Smooth muscle cell (in vitro differentiated cells): ENCODE measurements at regions not wholly inside any gene's neighbourhood (a gene's known extent, or its start where the extent isn't known, plus 50 kb on each side); places are given as distances from the start of the nearest gene placed in this dataset.

ENCODE experiments used
- DNase-seq: peaks from one replicate; lab custom pipeline; 2025; ENCODE audit not compliant: unreplicated experiment; lab: John Stamatoyannopoulos, UW
- H2AFZ ChIP-seq: fragments of 200-600 bp; sonication (generic); 2 replicates; pipeline ENCODE4 v1.6.0; 2016; ENCODE audit warnings: antibody characterized with exemption, low read depth, mild to moderate bottlenecking
- H3F3A ChIP-seq: fragments of 200-600 bp; sonication (generic); 2 replicates; pipeline ENCODE4 v1.6.0; 2017; ENCODE audit warnings: antibody characterized with exemption, low read depth
- H3K27ac ChIP-seq: fragments of 200-600 bp; sonication (generic); 2 replicates; pipeline ENCODE4 v1.5.1; 2016; ENCODE audit warnings: low read depth, mild to moderate bottlenecking
- H3K27me3 ChIP-seq: fragments of 200-600 bp; sonication (generic); 2 replicates; pipeline ENCODE4 v1.6.1; 2016; ENCODE audit warnings: low read depth, mild to moderate bottlenecking
- H3K36me3 ChIP-seq: fragments of 200-600 bp; sonication (generic); 2 replicates; pipeline ENCODE4 v1.5.1; 2016; ENCODE audit warnings: low read depth
- H3K4me1 ChIP-seq: fragments of 200-600 bp; sonication (generic); 2 replicates; pipeline ENCODE4 v1.5.1; 2016; ENCODE audit warnings: low read depth
- H3K4me2 ChIP-seq: fragments of 200-600 bp; sonication (generic); 2 replicates; pipeline ENCODE4 v1.6.0; 2016; ENCODE audit warnings: mild to moderate bottlenecking
- H3K4me3 ChIP-seq: fragments of 200-600 bp; sonication (generic); 2 replicates; pipeline ENCODE4 v1.5.1; 2016; ENCODE audit warnings: mild to moderate bottlenecking
- H3K79me2 ChIP-seq: fragments of 200-600 bp; sonication (generic); 2 replicates; pipeline ENCODE4 v1.6.0; 2016; ENCODE audit warnings: low read depth, mild to moderate bottlenecking
- H3K9ac ChIP-seq: fragments of 200-600 bp; sonication (generic); 2 replicates; pipeline ENCODE4 v1.6.0; 2016; ENCODE audit warnings: low read depth
- H3K9me3 ChIP-seq: fragments of 200-600 bp; sonication (generic); replicated peaks from 2 replicates; pipeline ENCODE4 v1.5.1; 2016; ENCODE audit warnings: low read depth
- H4K20me1 ChIP-seq: fragments of 200-600 bp; sonication (generic); 2 replicates; pipeline ENCODE4 v1.6.0; 2016; ENCODE audit warnings: low read depth
- WGBS: methylation state at CpG from one replicate; pipeline ENCODE4 v1.1.7; 2016; ENCODE audit warnings: low lambda C conversion rate; 5-methylcytosine and 5-hydroxymethylcytosine counted together
- TF ChIP-seq, protein P1 (sequence below): fragments of 200-600 bp; sonication (generic); IDR thresholded peaks from 2 replicates; pipeline ENCODE4 v1.5.1; 2017; ENCODE audit warnings: borderline replicate concordance, mild to moderate bottlenecking, antibody characterized with exemption; ENCODE audit not compliant: insufficient read depth, poor library complexity, severe bottlenecking

- H3F3A ChIP-seq = no peaks in the 10 kb centered on the region
- H3K9ac ChIP-seq = no peak overlapping the region
- H3K4me3 ChIP-seq = no peak overlapping the region
- TF ChIP-seq, protein P1, sequence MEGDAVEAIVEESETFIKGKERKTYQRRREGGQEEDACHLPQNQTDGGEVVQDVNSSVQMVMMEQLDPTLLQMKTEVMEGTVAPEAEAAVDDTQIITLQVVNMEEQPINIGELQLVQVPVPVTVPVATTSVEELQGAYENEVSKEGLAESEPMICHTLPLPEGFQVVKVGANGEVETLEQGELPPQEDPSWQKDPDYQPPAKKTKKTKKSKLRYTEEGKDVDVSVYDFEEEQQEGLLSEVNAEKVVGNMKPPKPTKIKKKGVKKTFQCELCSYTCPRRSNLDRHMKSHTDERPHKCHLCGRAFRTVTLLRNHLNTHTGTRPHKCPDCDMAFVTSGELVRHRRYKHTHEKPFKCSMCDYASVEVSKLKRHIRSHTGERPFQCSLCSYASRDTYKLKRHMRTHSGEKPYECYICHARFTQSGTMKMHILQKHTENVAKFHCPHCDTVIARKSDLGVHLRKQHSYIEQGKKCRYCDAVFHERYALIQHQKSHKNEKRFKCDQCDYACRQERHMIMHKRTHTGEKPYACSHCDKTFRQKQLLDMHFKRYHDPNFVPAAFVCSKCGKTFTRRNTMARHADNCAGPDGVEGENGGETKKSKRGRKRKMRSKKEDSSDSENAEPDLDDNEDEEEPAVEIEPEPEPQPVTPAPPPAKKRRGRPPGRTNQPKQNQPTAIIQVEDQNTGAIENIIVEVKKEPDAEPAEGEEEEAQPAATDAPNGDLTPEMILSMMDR = no peak
- H4K20me1 ChIP-seq = no peaks in the 10 kb centered on the region
- no peak overlapping the region for H3K27ac ChIP-seq
- H3K4me1 ChIP-seq = peaks cover 5% of the 10 kb centered on the region
- no peaks in the 10 kb centered on the region for H3K36me3 ChIP-seq
- DNase-seq = no peak
- H3K27me3 ChIP-seq = no peaks in the 10 kb centered on the region
- H3K9me3 ChIP-seq = no peaks in the 10 kb centered on the region
- H3K4me2 ChIP-seq = peak overlapping the region; percentile 13
- H2AFZ ChIP-seq = no peak overlapping the region
- H3K79me2 ChIP-seq = no peaks in the 10 kb centered on the region
These were observed 1779.6 kb upstream of the PRR20A start for GRCh38 chr13:55361141-55361540.

DNA sequence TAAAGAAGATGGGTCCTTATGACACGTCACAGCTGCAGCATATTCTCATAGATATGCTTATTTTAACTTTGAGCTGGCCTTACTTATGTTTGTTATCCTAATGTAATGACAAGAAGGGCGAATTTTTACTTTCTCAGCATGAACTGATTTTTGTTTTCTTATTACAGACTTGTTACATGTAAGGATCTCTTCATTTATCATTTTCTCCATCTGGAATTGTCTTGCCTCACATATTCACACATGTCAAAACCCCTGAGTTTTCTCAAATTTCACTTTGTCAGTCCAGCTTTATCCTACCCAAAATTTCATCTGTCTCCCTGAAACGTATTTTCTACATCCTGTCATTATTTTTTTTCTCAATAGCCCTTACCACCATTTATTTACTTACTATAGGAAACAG lies 1774.0 kb upstream of the PRR20A start:
- Histone ChIP-seq H3K27ac (no peak overlapping the region), H3K4me2 (no peak overlapping the region), H3K9me3 (no peaks in the 10 kb centered on the region), H3F3A (no peaks in the 10 kb centered on the region), H2AFZ (no peak overlapping the region), H3K27me3 (no peaks in the 10 kb centered on the region), H3K36me3 (no peaks in the 10 kb centered on the region), H3K4me3 (no peak overlapping the region), H3K79me2 (no peaks in the 10 kb centered on the region), H4K20me1 (no peaks in the 10 kb centered on the region), H3K9ac (no peak overlapping the region), H3K4me1 (no peaks in the 10 kb centered on the region)
- WGBS = 87% methylated on average over 3 of the region's 3 CpGs
- TF ChIP-seq, protein P1 = no peak
- DNase-seq = no peak

GRCh38 chr13:55394470-55394869 lies 1746.2 kb upstream of the PRR20A start:
- H3K36me3 ChIP-seq = no peaks in the 10 kb centered on the region
- H3K4me2 ChIP-seq = no peak overlapping the region
- no peaks in the 10 kb centered on the region for H3F3A ChIP-seq
- no peak for DNase-seq
- peaks cover 6% of the 10 kb centered on the region for H3K9me3 ChIP-seq
- no peak overlapping the region for H3K27ac ChIP-seq
- H2AFZ ChIP-seq = no peak overlapping the region
- H3K9ac ChIP-seq = no peak overlapping the region
- H4K20me1 ChIP-seq = no peaks in the 10 kb centered on the region
- TF ChIP-seq, protein P1 = no peak
- 93% methylated on average over 3 of the region's 3 CpGs for WGBS
- no peaks in the 10 kb centered on the region for H3K79me2 ChIP-seq
- no peaks in the 10 kb centered on the region for H3K27me3 ChIP-seq
- H3K4me1 ChIP-seq = no peaks in the 10 kb centered on the region
- no peak overlapping the region for H3K4me3 ChIP-seq

DNA sequence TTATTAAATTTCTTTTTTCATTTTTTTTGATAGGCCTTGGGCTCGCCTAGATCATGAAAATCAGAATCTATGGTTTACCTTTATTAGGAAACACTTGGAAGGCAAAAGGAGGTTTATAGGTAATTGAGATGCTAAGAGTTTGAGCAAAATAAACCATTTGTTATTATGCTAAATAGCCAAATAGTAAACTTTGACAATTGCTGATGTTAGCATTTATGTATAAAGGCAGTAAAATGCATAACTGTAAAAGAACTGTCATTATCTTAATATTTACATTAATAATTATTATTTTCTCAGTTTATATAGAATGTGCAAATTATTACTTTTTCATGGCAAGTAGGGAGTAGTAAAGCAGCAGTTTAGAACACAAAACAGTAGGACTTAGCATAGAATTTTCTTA lies 1737.8 kb upstream of the PRR20A start:
- DNase-seq = no peak
- Histone ChIP-seq H3K9ac (no peak overlapping the region), H3K79me2 (no peaks in the 10 kb centered on the region), H4K20me1 (no peaks in the 10 kb centered on the region), H3K4me3 (no peak overlapping the region), H3K27me3 (no peaks in the 10 kb centered on the region), H3K36me3 (no peaks in the 10 kb centered on the region), H3K9me3 (no peaks in the 10 kb centered on the region), H3K4me1 (no peaks in the 10 kb centered on the region), H2AFZ (no peak overlapping the region), H3K27ac (no peak overlapping the region), H3K4me2 (no peak overlapping the region), H3F3A (no peaks in the 10 kb centered on the region)
- WGBS = 75% methylated on average over 1 of the region's 1 CpG
- TF ChIP-seq, protein P1 = no peak
